ENCODE measurements at regions not wholly inside any gene's neighbourhood (a gene's known extent, or its start where the extent isn't known, plus 50 kb on each side); places are given as distances from the start of the nearest gene placed in this dataset.

DNA sequence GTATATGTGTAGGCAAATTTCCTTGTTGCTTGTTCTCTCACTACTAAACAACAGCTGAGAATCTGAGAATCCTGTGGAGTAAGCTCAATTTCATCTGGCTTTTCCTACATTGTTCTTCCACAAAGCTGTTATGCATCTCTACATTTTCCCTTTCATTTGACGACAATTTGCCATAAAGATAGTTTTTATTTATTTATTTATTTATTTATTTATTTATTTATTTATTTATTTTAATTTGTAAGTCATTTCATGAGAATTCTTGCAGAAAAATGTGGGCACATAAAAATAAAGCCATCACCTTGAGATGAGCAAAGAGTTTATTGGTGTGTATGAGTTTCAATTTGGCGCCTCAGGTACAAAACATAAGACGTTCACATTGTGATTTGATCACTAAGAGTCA is 545.9 kb upstream of the SEL1L start:
- TF ChIP-seq ZNF561 (tag by site-specific recombination; IDR thresholded peaks at IDR 0.05; ENCODE audit: borderline replicate concordance) (no peak), OVOL3 (tag by site-specific recombination; IDR thresholded peaks at IDR 0.05) (no peak), ZNF514 (tag by site-specific recombination; IDR thresholded peaks at IDR 0.05) (no peak), PATZ1 (tag by site-specific recombination; IDR thresholded peaks at IDR 0.05) (no peak), TRIM28 (IDR thresholded peaks at IDR 0.05; ENCODE audit: borderline replicate concordance, low read length) (no peak), ZNF785 (tag by site-specific recombination; IDR thresholded peaks at IDR 0.05) (no peak), ZNF626 (tag by site-specific recombination; IDR thresholded peaks at IDR 0.05) (no peak)
- TF ChIP-seq, protein P1, sequence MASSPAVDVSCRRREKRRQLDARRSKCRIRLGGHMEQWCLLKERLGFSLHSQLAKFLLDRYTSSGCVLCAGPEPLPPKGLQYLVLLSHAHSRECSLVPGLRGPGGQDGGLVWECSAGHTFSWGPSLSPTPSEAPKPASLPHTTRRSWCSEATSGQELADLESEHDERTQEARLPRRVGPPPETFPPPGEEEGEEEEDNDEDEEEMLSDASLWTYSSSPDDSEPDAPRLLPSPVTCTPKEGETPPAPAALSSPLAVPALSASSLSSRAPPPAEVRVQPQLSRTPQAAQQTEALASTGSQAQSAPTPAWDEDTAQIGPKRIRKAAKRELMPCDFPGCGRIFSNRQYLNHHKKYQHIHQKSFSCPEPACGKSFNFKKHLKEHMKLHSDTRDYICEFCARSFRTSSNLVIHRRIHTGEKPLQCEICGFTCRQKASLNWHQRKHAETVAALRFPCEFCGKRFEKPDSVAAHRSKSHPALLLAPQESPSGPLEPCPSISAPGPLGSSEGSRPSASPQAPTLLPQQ (tag by site-specific recombination; IDR thresholded peaks at IDR 0.05): no peak
- TF ChIP-seq, protein P2, sequence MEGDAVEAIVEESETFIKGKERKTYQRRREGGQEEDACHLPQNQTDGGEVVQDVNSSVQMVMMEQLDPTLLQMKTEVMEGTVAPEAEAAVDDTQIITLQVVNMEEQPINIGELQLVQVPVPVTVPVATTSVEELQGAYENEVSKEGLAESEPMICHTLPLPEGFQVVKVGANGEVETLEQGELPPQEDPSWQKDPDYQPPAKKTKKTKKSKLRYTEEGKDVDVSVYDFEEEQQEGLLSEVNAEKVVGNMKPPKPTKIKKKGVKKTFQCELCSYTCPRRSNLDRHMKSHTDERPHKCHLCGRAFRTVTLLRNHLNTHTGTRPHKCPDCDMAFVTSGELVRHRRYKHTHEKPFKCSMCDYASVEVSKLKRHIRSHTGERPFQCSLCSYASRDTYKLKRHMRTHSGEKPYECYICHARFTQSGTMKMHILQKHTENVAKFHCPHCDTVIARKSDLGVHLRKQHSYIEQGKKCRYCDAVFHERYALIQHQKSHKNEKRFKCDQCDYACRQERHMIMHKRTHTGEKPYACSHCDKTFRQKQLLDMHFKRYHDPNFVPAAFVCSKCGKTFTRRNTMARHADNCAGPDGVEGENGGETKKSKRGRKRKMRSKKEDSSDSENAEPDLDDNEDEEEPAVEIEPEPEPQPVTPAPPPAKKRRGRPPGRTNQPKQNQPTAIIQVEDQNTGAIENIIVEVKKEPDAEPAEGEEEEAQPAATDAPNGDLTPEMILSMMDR (tag by site-specific recombination; IDR thresholded peaks at IDR 0.05): no peak
